ENCODE measurements at regions not wholly inside any gene's neighbourhood (a gene's known extent, or its start where the extent isn't known, plus 50 kb on each side); places are given as distances from the start of the nearest gene placed in this dataset.

DNA sequence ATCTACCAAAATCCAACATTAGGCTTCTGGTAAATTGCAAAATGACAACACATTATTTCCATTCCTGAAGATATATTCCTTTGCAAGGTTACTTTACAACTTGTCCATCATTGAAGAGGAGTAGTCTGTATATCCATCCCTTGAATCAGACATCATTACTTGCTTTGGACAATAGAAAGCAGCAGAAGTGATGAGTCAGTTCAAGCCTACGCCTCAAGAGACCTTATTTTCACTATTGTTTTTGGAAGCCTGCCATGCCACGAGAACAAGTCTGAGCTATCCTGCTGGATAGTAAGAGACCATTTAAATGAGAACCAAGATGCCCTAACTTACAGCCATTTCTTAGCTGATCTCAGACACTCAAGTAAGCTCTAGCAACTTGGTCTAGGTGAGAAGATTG is 246.0 kb upstream of the HHIP start:
- dilution Hi-C loops (cut with MboI; ENCODE audit: extremely low pct_ligation_motif_present, low sequenced_read_pairs), result no loop called here
- FAIRE-seq, result peak; percentile 90

More for the DNA sequence above, 246.0 kb upstream of the HHIP start:
- TF ChIP-seq JUN (IDR thresholded peaks at IDR 0.05; ENCODE audit: borderline replicate concordance, insufficient read depth, insufficient read length, low read depth) (peak; percentile 49), FOS (IDR thresholded peaks at IDR 0.05; ENCODE audit: borderline replicate concordance, insufficient read depth, low read length) (peak; percentile 83), EZH2 (IDR thresholded peaks at IDR 0.05; ENCODE audit: borderline replicate concordance, low read depth, low read length, severe bottlenecking) (no peak), POLR2AphosphoS5 (IDR thresholded peaks at IDR 0.05; ENCODE audit: insufficient read depth, low read depth, low read length) (peak; percentile 32), MYC (IDR thresholded peaks at IDR 0.05; ENCODE audit: low read depth, low read length) (no peak), POLR2A (IDR thresholded peaks at IDR 0.05; ENCODE audit: low read depth, low read length) (no peak)
- TF ChIP-seq, protein P1, sequence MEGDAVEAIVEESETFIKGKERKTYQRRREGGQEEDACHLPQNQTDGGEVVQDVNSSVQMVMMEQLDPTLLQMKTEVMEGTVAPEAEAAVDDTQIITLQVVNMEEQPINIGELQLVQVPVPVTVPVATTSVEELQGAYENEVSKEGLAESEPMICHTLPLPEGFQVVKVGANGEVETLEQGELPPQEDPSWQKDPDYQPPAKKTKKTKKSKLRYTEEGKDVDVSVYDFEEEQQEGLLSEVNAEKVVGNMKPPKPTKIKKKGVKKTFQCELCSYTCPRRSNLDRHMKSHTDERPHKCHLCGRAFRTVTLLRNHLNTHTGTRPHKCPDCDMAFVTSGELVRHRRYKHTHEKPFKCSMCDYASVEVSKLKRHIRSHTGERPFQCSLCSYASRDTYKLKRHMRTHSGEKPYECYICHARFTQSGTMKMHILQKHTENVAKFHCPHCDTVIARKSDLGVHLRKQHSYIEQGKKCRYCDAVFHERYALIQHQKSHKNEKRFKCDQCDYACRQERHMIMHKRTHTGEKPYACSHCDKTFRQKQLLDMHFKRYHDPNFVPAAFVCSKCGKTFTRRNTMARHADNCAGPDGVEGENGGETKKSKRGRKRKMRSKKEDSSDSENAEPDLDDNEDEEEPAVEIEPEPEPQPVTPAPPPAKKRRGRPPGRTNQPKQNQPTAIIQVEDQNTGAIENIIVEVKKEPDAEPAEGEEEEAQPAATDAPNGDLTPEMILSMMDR (IDR thresholded peaks at IDR 0.05; ENCODE audit: extremely low read depth in 1 of 2, insufficient read depth in 1 of 2, low read depth in 1 of 2, low read length in 2 of 2), result no peak
- TF ChIP-seq, protein P2, sequence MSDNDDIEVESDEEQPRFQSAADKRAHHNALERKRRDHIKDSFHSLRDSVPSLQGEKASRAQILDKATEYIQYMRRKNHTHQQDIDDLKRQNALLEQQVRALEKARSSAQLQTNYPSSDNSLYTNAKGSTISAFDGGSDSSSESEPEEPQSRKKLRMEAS (IDR thresholded peaks at IDR 0.05; ENCODE audit: insufficient read depth, insufficient read length), result no peak
- Histone ChIP-seq H3K79me2 (ENCODE audit: control insufficient read depth, insufficient read depth, low read length) (no peaks in the 10 kb centered on the region), H3K9me1 (replicated peaks; ENCODE audit: control insufficient read depth, extremely low read depth, insufficient read depth, low read length) (no peaks in the 10 kb centered on the region), H3K4me2 (ENCODE audit: insufficient read depth, low read length) (peak overlapping the region; percentile 13), H4K20me1 (replicated peaks; ENCODE audit: control insufficient read depth, extremely low read depth, insufficient read depth, low read length) (no peaks in the 10 kb centered on the region), H3K27ac (ENCODE audit: insufficient read depth, low read depth, low read length) (no peak overlapping the region), H2AFZ (ENCODE audit: low read depth, low read length) (no peak overlapping the region), H3K4me1 (ENCODE audit: control insufficient read depth, extremely low read depth, insufficient read depth, low read length) (peaks cover 9% of the 10 kb centered on the region), H3K4me3 (replicated peaks in 1 of 3; ENCODE audit: insufficient read depth in 1 of 3, low read depth in 1 of 3, low read length in 3 of 3) (no peak overlapping the region), H3K9me3 (replicated peaks; ENCODE audit: control insufficient read depth, insufficient read depth, low read length) (no peaks in the 10 kb centered on the region), H3K27me3 (ENCODE audit: control insufficient read depth in 2 of 2, insufficient read depth in 2 of 2, low read length in 2 of 2) (no peaks in the 10 kb centered on the region), H3K9ac (replicated peaks; ENCODE audit: extremely low read depth, insufficient read depth, low read length) (no peak overlapping the region), H3K36me3 (ENCODE audit: control insufficient read depth in 2 of 2, extremely low read depth in 1 of 2, insufficient read depth in 2 of 2, low read length in 2 of 2) (no peaks in the 10 kb centered on the region)
- ChIA-PET POLR2A (no interaction called here), CTCF (interaction anchor here (1.2 to 1.8 kb wide), 2 partner anchors 9 to 25 kb away, joined by 3 to 4 read pairs; no protein-coding TSS in a partner anchor)
- no TSS peak for BruUV-seq (replicated peaks)
- DNase-seq (ENCODE audit: low read depth, low spot score), result peak; percentile 83
- intact Hi-C loops (cut with micrococcal nuclease), result no loop called here

Measured in endothelial cell of umbilical vein (primary cell).